Activated CD4-positive, alpha-beta T cell treated with anti-CD3 and anti-CD28 coated beads, Interleukin-2, amount 10 ng/mL, durations not matched to agents 24 days and 14 days (primary cell): ENCODE measurements at regions not wholly inside any gene's neighbourhood (a gene's known extent, or its start where the extent isn't known, plus 50 kb on each side); places are given as distances from the start of the nearest gene placed in this dataset.

Experiments used
- DNase-seq: peaks from one replicate; pipeline ENCODE4 v3.0.0; 2022
- H3K27ac Mint-ChIP-seq: one replicate; pipeline ENCODE4 v1.8.0; 2022; ENCODE audit warnings: mild to moderate bottlenecking, mixed read lengths
- H3K27me3 Mint-ChIP-seq: one replicate; pipeline ENCODE4 v1.8.0; 2022; ENCODE audit warnings: mixed read lengths
- H3K36me3 Mint-ChIP-seq: one replicate; pipeline ENCODE4 v1.8.0; 2022; ENCODE audit warnings: low read depth, mild to moderate bottlenecking, mixed read lengths
- H3K4me1 Mint-ChIP-seq: one replicate; pipeline ENCODE4 v1.8.0; 2021; ENCODE audit warnings: mixed read lengths
- H3K4me3 Mint-ChIP-seq: one replicate; pipeline ENCODE4 v1.8.0; 2022; ENCODE audit warnings: mild to moderate bottlenecking, moderate library complexity, mixed read lengths
- H3K9me3 Mint-ChIP-seq: one replicate; pipeline ENCODE4 v1.8.0; 2021; ENCODE audit warnings: mixed read lengths
- intact Hi-C: fragments of 100-400 bp; cut with micrococcal nuclease; formaldehyde crosslinking; loops from one replicate; pipeline ENCODE4 v1.15.1; 2023

DNA sequence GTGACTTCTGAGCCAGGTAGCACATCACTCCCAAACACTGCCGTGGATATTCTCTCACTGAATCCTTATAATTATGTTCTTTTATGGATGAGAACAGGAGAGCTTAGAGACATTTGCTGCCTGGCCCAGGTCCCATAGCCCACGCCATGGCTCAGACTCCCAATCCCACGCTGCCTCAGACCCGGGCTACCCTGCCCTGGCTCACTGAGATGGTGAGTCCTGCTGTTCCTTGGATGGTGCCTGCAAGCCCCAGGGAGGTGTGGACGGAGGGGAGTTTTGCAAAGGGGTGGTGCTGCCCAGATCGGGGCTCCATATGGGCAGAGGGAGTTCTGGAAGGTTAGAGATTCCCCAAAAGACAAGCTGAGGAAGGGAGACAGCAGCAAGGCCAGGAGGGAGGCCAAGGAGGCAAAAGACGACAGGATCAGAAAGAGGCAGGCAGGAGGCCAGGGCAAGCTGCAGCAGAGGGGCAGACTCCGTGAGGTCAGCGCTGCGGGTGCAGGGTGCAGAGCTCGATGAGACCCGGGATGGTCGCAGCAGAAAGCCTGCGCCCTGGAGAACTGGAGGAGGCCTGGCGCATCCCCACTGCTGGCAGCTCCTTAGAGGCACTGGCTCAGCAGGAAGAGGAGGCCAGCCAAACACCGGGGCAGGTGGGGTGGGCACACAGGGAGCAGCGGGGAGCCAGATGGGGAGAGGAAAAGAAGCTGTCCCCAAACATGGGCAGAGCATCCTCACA lies 95.7 kb upstream of the ALDH1A3 start:
- Mint-ChIP-seq H3K27me3 (no peaks in the 10 kb centered on the region), H3K4me3 (no peak overlapping the region), H3K27ac (no peak overlapping the region), H3K9me3 (no peaks in the 10 kb centered on the region), H3K4me1 (no peaks in the 10 kb centered on the region), H3K36me3 (no peaks in the 10 kb centered on the region)
- peak; percentile 26 for DNase-seq
- intact Hi-C loops, result no loop called here

DNA sequence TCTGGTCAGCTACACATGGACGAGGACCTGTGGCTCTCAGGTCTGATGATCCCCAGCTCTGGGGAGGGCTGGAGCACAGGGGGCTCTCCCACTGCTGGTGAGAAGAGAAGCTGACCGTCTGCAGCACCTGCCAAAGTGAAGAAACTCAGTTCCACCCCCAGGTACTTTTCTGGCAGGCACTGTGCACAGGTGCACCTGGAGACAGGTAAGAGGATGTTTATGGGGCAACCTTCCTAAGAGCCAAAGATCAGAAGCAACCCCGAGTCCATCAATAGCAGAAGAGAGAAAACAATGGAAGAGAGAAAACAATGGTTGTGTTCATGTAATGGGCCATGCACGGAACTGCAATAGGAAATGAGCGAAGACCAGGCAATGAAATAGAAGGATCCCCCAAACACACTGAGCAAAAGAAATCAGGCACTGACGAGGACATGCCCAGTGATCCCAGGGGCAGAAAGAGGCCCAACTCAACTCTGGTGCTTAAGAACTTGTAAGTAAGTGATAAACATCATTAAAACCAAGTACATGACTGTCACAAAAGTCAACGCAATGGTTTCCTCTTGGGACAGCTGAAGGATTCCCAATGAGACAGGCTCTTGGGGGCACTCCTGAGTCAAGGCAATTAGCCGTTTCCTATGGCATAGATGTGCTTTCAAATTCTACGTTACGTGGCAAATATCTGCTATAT lies 95.0 kb upstream of the ALDH1A3 start:
- DNase-seq, result peak; percentile 36

DNA sequence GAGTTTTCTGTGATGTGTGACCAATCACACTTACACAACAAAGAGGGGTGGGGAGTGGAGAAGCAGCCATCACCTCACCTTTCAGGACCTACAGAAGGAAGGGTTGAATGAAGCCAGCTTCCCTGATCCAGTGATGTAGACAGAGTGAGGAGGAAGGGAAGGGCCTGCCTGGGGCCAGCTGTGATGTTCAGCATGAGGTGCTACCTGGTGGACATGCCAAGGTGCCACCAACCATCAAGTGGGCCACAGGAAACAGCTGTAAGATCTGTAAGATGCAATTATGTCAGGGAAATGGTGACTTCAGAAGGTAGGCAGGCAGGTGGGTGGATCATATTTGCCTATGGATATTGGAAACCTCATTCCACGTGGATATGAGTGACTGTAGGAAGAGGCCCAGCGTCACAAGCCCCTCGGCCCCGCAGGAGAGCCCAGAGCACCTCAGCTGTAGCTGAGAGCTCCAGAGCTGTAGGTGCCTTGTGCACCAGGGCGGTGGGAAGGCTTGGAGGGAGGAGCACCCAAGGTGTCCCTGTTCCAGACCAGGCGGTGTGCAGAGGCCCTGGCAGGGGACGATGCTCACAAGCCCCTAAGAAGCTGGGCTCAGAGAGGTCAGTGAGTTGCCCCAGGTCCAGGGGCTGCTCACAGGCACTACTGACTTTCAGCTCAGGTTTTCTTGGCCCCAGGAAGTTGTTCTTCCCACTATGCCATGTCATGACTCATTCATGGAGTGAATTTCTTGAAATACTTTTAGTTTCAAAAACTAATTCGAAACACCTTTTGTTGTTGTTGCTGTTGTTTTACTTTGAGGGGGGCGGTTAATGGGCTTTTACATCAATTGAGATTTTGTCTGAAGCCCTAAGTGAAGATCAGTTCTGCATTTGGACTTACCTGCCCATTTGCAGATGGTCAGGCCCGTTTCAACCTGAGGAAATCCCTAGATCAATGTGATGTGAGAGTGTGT lies 94.2 kb upstream of the ALDH1A3 start:
- Mint-ChIP-seq H3K4me1 (no peaks in the 10 kb centered on the region), H3K36me3 (no peaks in the 10 kb centered on the region), H3K27ac (no peak overlapping the region), H3K4me3 (no peak overlapping the region), H3K27me3 (no peaks in the 10 kb centered on the region), H3K9me3 (no peaks in the 10 kb centered on the region)
- intact Hi-C loops, result no loop called here
- DNase-seq, result peak; percentile 51

More for the DNA sequence above, 95.0 kb upstream of the ALDH1A3 start:
- H3K9me3 Mint-ChIP-seq, result no peaks in the 10 kb centered on the region
- no peaks in the 10 kb centered on the region for H3K27me3 Mint-ChIP-seq
- H3K4me1 Mint-ChIP-seq, result no peaks in the 10 kb centered on the region
- no peak overlapping the region for H3K4me3 Mint-ChIP-seq
- intact Hi-C loops, result no loop called here
- no peak overlapping the region for H3K27ac Mint-ChIP-seq
- H3K36me3 Mint-ChIP-seq, result no peaks in the 10 kb centered on the region

- Mint-ChIP-seq H3K27ac (no peak overlapping the region), H3K9me3 (no peaks in the 10 kb centered on the region), H3K36me3 (no peaks in the 10 kb centered on the region), H3K4me3 (no peak overlapping the region), H3K27me3 (peaks cover 1% of the 10 kb centered on the region), H3K4me1 (no peaks in the 10 kb centered on the region)
- intact Hi-C loops, result no loop called here
- no peak for DNase-seq
These were observed 93.5 kb upstream of the ALDH1A3 start for GRCh38 chr15:100786139-100786531.

DNA sequence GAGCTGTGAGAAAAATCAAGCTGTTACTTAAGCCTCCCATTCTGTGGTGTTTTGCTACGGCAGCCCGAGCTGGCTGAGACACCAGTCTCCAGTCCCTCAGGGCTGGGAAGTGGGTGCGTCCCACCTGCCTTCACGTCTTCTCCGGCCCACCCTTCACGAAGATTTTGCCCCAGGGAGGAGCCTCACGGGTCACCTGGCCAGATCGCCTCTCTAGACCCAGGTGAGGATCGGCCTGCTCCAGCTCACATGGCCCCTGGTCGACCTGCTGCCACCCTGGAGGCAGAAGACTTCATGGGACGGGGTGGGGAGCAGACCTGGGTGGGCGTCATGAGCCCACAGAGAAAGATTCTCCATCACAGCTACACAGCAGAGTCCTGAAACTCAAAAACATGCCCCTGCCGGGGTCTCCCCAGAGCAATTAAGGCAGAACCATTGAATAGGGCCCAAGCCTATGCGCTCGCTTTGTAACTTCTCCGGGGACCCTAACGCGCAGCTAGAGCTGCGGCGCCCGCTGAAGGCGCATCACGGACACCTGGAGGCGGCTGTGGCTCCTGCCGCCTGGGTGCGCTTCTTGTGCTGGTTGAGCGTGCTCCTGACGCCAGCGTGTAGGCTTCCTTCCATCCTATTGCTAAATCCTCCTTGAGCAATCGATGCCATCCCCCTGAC lies 92.6 kb upstream of the ALDH1A3 start:
- Mint-ChIP-seq H3K27me3 (peaks cover 4% of the 10 kb centered on the region), H3K4me3 (no peak overlapping the region), H3K36me3 (no peaks in the 10 kb centered on the region), H3K4me1 (no peaks in the 10 kb centered on the region), H3K27ac (no peak overlapping the region), H3K9me3 (no peaks in the 10 kb centered on the region)
- intact Hi-C loops, result no loop called here
- peak; percentile 34 for DNase-seq

DNA sequence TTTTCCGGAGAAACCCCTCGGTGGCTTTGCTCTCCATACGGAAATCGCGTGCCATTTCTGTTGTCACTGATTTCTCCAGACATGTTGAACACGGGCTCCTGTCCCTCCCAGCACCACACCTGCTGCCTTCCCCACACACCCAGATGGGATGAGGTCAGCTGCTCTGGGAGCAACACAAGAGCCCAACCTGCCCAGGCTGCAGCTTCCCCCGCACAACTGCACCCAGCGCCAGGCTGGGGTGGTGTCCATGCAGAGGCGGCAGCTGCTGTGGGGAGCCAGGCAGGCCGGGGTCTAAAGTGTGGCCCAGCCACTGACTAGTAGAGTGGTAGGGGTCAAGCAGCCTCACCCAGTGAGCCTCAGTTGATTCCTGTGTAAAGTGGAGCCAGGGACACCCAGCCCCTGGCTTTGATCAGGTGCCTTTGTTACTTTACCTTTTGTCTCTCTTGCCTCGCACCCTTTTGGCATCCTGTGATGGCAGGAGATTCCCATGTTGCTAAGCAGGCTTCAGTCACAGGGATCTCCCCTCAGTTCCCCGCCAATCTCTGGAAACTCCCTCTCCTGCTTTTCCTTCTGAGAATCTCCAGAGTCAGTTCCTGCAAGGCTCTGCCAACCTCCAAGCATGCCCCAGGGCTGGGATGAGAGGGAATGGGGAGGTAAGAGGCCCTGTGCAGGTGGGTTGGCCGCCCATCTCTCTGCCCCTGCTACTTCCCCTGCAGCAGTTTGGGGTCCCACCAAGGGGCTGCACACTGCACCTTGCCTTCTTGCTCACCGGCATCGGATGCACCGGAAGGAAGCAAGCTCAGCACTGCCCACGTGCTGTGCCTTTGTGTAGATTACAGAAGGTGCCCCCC lies 91.8 kb upstream of the ALDH1A3 start:
- intact Hi-C loops, result no loop called here
- DNase-seq, result peak; percentile 45
- H3K36me3 Mint-ChIP-seq, result no peaks in the 10 kb centered on the region
- no peak overlapping the region for H3K4me3 Mint-ChIP-seq
- no peaks in the 10 kb centered on the region for H3K9me3 Mint-ChIP-seq
- peaks cover 9% of the 10 kb centered on the region for H3K27me3 Mint-ChIP-seq
- no peaks in the 10 kb centered on the region for H3K4me1 Mint-ChIP-seq
- no peak overlapping the region for H3K27ac Mint-ChIP-seq

DNA sequence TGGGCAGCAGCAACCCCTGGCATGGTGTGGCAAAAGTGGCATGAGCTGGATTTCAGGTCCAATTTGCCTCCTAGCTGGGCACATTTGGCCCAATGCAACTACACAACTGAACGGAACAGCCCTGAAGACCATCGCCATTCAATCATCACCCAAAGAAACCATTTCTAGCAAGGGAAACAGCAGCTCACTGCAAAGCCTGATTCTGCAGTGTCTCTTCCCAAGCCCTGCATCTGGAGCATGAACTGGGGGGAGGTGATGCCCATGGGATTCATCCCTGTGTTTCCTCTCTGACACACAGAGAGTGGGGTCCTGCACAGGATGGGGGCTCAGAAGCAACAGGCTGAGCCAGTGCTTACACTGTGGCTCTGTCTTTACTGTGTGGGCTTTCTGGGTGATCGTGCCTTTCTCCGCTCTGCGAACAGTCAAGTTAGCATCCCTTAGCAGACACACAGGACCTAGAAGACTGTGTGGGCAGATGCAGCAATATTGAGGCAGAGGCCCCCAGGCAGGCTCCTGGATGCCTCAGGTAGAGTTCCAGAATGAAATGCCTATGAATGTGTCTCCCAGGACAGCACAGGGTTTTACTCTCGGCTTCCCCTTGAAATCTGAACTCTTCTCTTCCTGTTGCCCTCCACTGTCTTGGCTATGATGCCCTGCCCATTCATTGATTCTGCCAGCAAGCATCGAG lies 91.1 kb upstream of the ALDH1A3 start:
- Mint-ChIP-seq H3K9me3 (no peaks in the 10 kb centered on the region), H3K4me3 (no peak overlapping the region), H3K4me1 (no peaks in the 10 kb centered on the region), H3K27me3 (peaks cover 9% of the 10 kb centered on the region), H3K36me3 (no peaks in the 10 kb centered on the region), H3K27ac (no peak overlapping the region)
- intact Hi-C loops, result no loop called here
- peak; percentile 37 for DNase-seq

- Mint-ChIP-seq H3K27me3 (peaks cover 13% of the 10 kb centered on the region), H3K27ac (no peak overlapping the region), H3K36me3 (no peaks in the 10 kb centered on the region), H3K4me3 (no peak overlapping the region), H3K9me3 (no peaks in the 10 kb centered on the region), H3K4me1 (no peaks in the 10 kb centered on the region)
- DNase-seq, result peak; percentile 40
- intact Hi-C loops, result no loop called here
These were observed 88.8 kb upstream of the ALDH1A3 start for GRCh38 chr15:100790786-100791265.

DNA sequence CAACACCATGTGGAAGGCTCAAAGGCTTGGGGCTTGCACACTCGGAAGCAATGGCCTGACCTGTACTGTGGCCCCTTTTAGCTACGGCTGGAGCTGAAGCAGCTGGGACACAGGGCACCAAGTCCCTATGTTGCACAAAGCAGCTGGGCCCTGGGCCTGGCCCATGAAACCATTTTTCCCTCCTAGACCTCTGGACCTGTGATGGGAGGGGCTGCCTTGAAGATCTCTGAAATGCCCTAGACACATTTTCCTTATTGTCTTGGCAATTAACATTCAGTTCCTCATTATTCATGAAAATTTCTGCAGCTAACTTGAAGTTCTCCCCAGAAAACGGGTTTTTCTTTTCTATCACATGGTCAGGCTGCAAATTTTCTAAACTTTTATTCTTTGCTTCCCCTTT lies 85.6 kb upstream of the ALDH1A3 start:
- Mint-ChIP-seq H3K4me3 (no peak overlapping the region), H3K4me1 (no peaks in the 10 kb centered on the region), H3K9me3 (no peaks in the 10 kb centered on the region), H3K27me3 (peaks cover 17% of the 10 kb centered on the region), H3K36me3 (no peaks in the 10 kb centered on the region), H3K27ac (no peak overlapping the region)
- DNase-seq, result no peak
- intact Hi-C loops, result no loop called here

- peaks cover 2% of the 10 kb centered on the region for H3K9me3 Mint-ChIP-seq
- H3K27me3 Mint-ChIP-seq, result peaks cover 5% of the 10 kb centered on the region
- H3K4me1 Mint-ChIP-seq, result no peaks in the 10 kb centered on the region
- no peak for DNase-seq
- H3K27ac Mint-ChIP-seq, result no peak overlapping the region
- no peaks in the 10 kb centered on the region for H3K36me3 Mint-ChIP-seq
- intact Hi-C loops, result no loop called here
- H3K4me3 Mint-ChIP-seq, result no peak overlapping the region
These were observed 78.3 kb upstream of the ALDH1A3 start for GRCh38 chr15:100801256-100801900.

DNA sequence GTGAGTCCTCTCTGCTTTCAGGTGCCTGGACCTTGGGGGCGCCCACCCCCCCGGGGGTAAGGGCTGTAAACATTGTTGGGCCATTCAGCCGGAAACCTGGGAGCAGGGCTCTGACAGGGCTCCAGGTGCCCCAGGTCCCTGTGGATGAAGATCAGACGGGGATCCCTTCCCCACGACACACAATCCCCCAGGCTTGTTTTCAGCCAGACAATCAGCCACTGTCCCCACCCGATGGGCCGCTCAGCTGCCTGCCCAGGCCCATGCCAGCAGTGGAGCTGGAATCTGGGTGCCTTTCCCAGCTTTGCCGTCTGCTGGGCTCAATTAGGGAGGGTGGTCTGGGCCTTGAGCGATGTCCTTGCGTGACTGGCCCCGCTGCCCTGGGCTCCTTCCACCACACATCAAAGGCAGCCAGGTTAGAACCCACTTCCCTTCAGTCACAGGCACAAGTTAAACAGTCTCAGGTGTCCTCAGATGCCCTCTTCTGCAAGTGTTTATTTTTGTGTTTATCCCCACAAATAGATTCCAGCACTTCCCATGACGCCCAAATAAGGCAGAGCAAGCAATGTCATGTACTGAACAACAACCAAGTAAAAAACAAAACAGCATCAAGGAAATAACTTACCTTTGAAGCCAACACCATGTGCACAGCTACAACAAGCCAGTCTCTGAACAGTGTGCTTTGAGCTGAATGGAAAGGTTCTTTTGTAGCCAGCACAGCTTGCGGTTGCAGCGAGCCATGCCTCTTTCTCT lies 77.0 kb upstream of the ALDH1A3 start:
- Mint-ChIP-seq H3K36me3 (no peaks in the 10 kb centered on the region), H3K9me3 (peaks cover 4% of the 10 kb centered on the region), H3K4me3 (no peak overlapping the region), H3K4me1 (no peaks in the 10 kb centered on the region), H3K27me3 (peaks cover 3% of the 10 kb centered on the region), H3K27ac (no peak overlapping the region)
- no peak for DNase-seq
- intact Hi-C loops, result no loop called here

- intact Hi-C loops, result no loop called here
- peaks cover 4% of the 10 kb centered on the region for H3K9me3 Mint-ChIP-seq
- no peak overlapping the region for H3K27ac Mint-ChIP-seq
- H3K36me3 Mint-ChIP-seq, result no peaks in the 10 kb centered on the region
- H3K4me1 Mint-ChIP-seq, result no peaks in the 10 kb centered on the region
- H3K4me3 Mint-ChIP-seq, result no peak overlapping the region
- peaks cover 3% of the 10 kb centered on the region for H3K27me3 Mint-ChIP-seq
- DNase-seq, result no peak
These were observed 76.5 kb upstream of the ALDH1A3 start for GRCh38 chr15:100803171-100803440.
